Medulla oblongata (tissue), 1 donor: ENCODE measurements at regions not wholly inside any gene's neighbourhood (a gene's known extent, or its start where the extent isn't known, plus 50 kb on each side); places are given as distances from the start of the nearest gene placed in this dataset.

Experiments
- DNase-seq: peaks from one replicate; pipeline ENCODE4 v3.0.0-alpha.2; 2015; ENCODE audit errors: extremely low spot score

GRCh38 chr4:120431180-120431579 lies 364.5 kb upstream of the MAD2L1 start:
- no peak for DNase-seq

- no peak for DNase-seq
These were observed 351.5 kb upstream of the MAD2L1 start for GRCh38 chr4:120418146-120418545.

DNA sequence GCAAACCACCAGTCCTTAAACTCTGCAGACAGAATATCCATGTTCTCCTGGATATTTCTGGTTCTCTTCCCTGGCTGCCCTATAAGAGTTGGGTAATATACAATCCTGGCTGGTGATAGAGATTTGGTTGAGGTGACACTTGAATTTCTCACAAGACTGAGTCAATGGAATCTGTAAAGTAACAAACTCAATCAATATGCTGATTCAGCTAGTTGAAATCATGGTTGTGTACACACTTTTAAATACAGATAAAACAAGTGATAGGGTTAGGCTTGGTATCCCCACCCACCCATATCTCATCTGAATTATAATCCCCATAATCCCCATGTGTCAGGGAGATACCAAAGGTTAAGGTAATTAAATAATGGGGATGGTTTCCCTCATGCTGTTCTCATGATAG lies 349.2 kb upstream of the MAD2L1 start:
- DNase-seq: no peak

- DNase-seq: no peak
These were observed 340.3 kb upstream of the MAD2L1 start for GRCh38 chr4:120406960-120407359.

DNA sequence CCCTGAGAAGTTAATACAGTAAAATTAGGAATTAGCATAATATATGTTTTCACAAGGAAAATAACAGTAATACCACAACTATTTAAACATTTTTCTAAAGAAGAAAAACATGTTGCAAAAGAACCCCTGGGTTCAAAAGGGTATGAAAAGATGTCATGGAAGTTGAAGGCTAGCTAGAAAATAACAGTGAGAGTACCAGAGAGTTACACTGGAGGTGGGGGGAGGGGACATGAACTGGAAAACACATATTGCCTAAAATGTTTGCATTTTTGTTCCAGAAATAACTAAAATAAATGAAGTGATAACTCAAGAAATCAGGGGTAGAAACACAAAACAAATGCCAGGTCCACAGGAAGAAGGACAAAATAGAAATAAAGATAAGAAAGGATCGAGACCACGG lies 336.6 kb upstream of the MAD2L1 start:
- DNase-seq: no peak

GRCh38 chr4:120400441-120400840 lies 333.8 kb upstream of the MAD2L1 start:
- no peak for DNase-seq

DNA sequence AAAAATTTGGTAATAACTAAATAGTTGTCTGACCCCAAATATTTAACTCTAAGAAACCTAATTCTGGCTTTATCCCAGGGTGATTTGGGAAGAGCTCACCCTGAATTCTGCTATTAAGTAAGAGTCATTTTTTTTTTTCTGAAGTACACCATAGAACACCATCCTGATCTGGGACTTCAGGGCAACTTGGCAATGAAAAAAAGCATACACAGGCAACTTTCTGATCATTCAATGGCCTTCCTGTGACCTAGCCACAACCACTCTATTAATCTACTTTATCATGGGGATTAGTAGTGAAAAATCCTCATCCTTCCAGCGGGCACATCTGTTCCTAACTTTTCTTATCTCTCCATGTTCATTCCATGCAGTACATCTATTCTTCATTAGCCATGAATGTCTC lies 333.2 kb upstream of the MAD2L1 start:
- no peak for DNase-seq

DNA sequence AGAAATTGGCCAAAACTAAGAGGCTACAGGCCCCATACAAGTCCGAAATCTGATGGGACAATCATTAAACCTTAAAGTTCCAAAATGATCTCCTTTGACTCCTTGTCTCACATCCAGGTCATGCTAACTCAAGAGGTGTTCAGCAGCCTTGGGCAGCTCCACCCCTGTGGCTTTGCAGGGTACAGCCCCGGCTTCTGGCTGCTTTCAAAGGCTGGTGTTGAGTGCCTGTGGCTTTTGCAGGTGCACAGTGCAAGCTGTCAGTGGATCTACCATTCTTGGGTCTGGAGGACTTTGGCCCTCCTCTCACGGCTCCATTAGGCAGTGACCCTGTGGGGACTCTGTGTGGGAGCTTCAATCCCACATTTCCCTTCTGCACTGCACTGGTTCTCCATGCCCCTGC lies 329.1 kb upstream of the MAD2L1 start:
- DNase-seq: no peak

DNA sequence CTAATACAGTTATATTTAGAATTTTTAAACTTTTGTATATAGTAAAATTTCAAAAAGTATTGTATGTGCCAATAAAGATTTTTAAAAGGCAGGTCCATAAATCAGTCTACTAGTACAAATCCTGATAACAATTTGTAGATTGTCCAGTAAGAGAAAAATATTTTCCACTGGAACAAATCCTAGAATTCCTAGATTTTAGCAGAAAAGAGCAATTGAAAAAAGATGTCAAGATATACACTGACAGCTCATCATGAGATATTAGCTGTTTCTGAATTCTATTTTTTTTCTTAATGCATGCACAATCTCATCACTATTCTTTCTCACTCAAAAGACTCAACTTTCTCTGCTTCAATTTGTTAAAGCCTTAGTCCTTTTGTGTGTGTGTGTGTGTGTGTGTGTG lies 289.2 kb upstream of the MAD2L1 start:
- DNase-seq: no peak

GRCh38 chr4:120354381-120354780 lies 287.7 kb upstream of the MAD2L1 start:
- DNase-seq: no peak

DNA sequence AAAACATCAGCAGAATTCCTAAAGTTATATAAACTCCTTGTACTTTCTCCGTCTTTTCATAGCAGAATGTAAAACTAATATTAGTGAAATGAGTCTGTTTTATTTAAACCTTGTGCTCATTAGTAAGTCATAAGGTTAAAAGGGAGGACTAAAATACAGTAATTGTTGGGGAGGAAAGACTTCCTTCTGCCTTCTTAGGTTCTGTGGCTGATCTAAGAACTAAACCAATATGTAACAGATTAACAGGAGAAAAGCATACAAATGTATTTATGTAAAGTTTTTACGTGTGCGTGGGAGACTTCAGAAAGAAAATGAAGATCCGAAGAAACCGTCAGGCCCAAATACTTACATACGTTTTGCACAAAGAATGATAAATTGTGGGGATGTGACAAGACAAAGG lies 286.6 kb upstream of the MAD2L1 start:
- no peak for DNase-seq

DNA sequence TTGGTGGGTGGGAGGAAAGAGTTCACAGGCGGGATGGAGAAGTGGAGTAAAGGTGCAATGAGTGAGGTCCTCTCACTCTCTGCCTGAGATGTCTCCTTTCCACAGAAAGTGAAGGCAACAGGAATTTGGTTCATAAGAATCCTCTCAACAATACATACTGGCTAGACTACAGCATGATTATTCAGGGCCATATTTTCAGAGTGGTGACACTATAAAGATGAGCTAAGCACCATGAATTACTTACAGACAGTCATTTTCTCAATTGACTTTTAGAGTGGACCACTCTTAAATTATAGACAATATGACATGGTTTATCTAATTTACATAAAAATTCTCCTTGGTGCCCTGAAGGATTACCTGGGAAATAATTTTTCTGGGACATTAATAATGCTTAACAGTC lies 286.1 kb upstream of the MAD2L1 start:
- no peak for DNase-seq

- DNase-seq: no peak
These were observed 282.3 kb upstream of the MAD2L1 start for GRCh38 chr4:120348948-120349347.

DNA sequence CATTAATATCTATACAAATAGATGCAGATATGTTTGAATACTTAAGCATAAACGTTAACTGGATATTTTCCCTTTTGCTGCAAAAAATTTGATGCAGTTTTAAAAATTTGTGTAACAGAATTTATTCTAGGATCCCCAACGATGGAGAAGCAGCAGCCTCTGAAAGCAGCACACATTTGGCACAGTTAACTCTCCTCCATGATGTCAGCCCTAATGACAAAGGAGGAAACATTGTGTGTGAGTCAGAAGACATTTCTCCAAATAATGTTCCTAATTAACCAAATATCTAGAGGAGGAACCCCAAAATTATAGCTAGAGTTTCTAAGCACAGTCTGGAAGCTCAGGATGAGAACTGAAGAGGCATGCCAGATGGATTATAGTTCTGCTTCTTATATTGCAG lies 281.9 kb upstream of the MAD2L1 start:
- DNase-seq: no peak

DNA sequence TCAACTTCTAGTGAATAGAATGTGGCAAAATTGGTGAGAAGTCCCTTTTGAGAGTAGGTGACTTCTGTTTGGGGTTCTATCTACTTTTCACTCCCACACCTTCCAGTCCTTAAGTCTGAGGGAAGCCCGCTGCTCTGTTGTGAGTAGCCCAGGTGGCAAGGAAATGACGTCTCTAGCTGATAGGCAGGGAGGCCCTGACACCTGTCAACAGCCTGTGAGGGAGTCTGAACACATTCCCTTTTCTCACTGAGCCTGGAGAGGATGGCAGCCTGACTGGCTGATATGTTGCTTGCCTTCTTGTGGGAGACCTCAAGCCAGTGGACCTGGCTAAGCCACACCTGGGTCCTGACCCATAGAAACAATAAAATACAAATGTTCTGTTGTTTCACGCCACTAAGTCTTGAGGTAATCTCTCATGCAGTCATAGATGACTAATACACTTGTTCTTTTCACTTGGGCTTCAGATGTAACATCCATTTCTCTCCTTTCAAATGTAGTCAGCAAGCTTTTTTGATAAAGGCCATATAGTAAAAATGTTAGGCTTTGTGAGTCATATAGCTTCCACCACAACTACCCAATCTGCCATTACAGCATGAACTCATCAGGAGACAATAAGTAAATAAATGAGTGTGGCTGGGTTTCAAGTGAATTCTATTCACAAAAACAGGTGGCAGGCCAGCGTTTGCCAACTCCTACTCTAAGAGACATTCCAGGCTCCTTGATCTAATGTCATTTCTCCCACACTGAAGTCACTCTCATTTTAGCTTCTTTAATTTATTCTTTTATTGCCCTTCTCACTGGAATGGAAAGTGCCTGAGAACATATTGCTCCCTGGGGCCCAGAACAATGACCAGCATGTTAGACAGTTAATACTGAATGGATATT lies 265.1 kb upstream of the MAD2L1 start:
- DNase-seq: no peak

DNA sequence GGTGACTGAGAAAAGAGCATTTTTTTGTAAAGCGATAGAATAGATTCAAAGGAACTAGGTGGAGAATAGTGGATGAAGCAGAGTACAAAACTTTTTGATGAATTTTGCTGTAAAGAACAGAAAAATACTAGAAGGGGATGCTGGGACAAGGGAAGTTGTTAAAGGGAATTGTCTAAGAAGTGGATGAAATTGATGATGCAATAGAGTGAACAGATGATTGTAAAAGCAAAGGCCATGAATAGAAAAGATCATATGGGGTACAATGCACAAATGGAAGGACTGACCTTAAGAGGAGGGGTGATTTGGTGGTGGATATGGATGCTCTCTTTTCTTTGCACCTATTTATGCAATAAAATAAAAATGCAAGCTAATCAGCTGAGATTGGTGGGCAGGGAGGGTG lies 262.7 kb upstream of the MAD2L1 start:
- no peak for DNase-seq

DNA sequence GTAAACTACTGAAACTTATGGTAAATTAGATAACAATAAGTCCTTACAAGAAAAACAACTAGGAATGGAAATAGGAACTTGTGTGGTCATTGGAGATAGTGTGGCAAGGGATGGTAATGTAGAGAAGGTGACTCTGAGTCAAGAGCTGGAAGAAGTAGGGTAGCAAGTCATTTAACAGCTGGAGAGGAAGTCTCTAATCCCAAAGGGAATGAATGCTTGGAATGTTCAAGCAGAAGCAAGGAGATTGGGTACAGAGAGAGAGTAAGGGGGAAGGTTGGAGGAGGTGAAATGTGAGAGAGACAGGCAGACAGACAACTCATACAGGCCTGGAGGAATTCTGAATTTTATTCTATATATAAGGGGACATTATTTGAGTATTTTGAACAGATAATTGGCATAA lies 260.6 kb upstream of the MAD2L1 start:
- DNase-seq: no peak

- no peak for DNase-seq
These were observed 252.6 kb upstream of the MAD2L1 start for GRCh38 chr4:120319046-120319767.

DNA sequence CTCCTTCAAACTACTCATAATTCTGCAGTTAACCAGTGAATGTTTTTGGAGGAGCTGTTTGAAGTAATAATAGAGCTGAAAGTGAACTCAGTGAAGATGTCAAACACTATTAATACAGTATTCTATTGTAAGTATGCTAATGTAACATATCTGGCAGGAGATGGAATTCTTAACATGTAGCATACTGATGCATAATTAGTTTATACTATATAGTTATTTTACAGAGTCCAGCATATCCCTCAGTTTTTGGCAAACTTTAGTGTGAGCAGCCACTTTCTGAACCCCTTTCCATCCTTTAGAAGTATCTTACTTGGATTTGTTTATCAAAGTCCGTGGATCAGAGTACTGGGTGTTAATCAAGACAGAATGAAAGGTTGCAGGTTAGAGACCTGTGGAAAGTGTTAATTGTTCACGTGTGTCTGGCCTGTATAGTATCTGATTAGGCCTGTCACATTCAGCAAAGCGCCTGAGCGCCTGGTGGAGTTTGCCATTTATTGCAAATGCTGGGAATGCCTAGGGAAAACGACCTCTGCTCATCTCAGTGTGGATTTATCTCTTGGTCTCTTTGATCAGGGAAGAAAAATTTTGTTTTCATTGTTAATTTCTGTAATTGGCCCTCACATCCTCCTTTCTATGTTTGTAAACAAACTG lies 251.7 kb upstream of the MAD2L1 start:
- DNase-seq: no peak

DNA sequence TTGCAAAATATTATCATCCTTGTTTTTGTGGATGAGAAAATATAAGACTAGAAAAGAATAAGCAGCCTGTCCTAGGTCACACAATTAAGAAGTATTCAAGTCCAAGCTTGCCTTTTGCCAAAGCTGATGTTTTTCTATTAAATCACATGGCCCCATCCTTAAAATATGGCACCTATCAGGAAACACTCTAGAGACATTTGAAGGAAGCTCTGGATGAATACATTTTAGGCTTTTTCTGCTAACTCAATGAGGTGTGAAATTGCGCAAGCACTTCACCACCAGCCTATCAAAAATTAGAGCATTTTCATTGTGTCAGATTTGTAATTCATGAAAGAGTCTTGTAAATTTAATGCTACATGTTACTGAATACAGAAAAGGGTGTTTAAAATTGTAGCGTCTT lies 251.1 kb upstream of the MAD2L1 start:
- no peak for DNase-seq

DNA sequence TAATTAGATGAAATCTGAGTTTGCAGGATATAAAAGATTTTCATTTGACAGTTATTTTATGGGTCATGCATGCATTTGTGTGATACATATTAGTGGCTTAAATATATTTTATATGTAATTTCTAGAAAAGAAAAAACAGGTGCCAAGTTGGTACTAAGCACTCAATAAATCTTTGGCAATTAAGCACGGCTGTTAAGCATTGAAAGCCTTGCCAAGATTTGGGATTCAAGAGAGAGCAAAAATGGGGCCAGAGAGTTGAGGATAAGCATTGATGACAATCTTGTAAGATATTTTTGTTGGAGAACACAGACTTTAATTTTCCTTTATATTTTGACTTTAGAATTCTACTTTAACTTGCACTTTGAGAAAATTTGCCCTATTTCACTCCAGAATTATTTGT lies 249.8 kb upstream of the MAD2L1 start:
- peak; percentile 43 for DNase-seq

DNA sequence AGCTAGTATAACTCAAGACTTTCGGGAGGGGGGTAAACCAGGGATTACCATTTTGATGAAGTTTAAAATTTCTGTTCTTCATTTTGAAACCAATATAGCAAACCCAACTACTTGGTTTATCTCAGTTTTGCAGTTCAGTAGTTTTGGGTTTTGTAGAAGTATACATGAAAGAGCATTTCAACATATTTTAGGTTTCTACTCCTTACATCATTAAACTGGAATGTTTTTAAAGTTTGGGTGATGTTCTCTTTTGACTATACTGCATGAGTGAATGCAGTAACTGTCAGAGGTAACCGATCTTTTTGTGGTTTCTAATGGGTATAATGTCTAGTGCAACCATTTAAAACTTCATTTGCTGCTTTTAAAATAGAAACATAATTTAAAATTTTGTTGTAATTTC lies 248.3 kb upstream of the MAD2L1 start:
- DNase-seq: no peak

- no peak for DNase-seq
These were observed 238.2 kb upstream of the MAD2L1 start for GRCh38 chr4:120304801-120305200.
